HTR-8/SVneo (cell line): ENCODE measurements at regions not wholly inside any gene's neighbourhood (a gene's known extent, or its start where the extent isn't known, plus 50 kb on each side); places are given as distances from the start of the nearest gene placed in this dataset.

ENCODE experiments used
- DNase-seq: peaks from one replicate; pipeline ENCODE4 v3.0.0; 2011; ENCODE audit warnings: low spot score, mixed read lengths; ENCODE audit not compliant: insufficient read length
- FAIRE-seq: peaks from 2 replicates; lab custom pipeline; 2011; peaks lifted over from hg19 to GRCh38; lab: Jason Lieb, UNC

- no peak for FAIRE-seq
Observed at GRCh38 chr6:148112851-148113319, 229.8 kb upstream of the SASH1 start.

DNA sequence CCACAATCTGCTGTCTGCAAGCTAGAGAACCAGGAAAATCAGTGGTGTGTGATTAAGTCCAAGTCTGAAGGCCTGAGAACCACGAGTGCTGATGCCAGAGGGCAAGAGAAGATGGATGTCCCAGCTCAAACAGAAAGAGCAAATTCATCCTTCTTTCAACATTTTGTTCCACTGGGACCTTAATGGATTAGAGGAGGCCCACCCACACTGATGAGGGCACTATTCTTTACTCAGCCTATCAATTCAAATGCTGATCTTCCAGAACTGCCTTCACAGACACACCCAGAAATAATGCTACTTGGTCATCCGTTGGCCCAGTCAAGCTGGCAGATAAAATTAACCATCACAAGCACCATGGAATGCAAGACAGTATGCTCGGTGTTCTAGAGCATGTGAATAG is 226.6 kb upstream of the SASH1 start:
- DNase-seq: no peak
- no peak for FAIRE-seq

More at GRCh38 chr6:148112851-148113319, 229.8 kb upstream of the SASH1 start:
- no peak for DNase-seq

DNA sequence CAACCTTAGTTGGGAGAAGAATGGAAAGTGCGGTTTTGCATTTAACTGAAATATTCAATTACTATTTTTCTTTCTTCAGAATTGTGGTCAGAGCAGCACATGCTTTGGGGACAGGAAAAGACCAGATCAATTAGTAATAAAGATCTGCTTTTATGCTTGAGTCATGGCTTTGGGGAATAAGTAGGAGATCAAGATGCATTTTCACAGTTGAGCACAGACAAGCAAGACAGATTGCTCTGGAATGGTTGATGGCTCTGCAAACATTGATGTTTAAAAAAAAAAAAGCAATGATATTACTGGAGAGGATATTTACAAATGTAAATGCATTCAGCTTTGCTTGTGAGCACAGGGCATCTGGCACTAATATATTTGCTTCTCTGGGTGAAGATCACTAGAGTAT is 224.4 kb upstream of the SASH1 start:
- DNase-seq (no peak), FAIRE-seq (no peak)

GRCh38 chr6:148128014-148128730 is 214.5 kb upstream of the SASH1 start:
- DNase-seq (no peak), FAIRE-seq (no peak)

DNA sequence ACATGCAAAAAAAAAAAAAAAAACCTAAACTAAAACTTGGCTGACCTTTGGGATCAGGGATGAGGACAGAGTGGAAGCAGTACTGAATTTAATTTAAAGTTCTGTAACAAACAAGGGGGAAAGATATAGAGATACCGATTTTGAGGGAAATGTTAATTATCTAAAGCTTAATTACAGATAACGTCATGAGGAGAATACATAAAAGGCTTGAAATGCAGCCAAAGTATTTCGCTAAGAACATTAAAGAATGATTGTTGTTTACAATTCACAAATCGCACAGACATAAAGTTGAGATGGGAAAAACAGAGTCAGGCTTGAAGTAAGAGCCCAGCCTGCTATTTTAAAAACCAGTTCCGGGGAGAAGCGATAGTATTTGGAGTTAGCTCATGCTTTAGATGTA is 208.0 kb upstream of the SASH1 start:
- FAIRE-seq (no peak), DNase-seq (no peak)

GRCh38 chr6:148136586-148136985 is 206.1 kb upstream of the SASH1 start:
- DNase-seq: no peak
- no peak for FAIRE-seq

DNA sequence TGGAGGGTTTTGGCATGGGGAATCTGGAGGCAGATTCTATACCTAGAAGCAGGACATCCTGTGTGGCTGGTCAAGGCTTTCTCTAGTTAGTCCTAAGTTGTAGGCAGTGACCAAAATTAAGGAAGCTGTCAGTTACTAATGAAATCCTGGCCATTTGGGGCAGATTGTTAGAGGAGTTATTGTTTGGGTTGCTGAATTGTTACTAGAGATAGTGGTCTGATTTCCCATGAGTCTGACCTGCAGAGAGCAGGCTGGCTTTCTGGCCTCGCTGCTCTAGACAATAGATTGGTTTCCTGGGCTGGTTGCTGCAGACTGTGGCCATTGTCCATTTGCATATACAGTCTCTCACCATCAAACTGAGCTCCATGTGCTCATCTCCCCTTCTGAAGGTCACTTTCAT is 205.0 kb upstream of the SASH1 start:
- DNase-seq (no peak), FAIRE-seq (no peak)

DNA sequence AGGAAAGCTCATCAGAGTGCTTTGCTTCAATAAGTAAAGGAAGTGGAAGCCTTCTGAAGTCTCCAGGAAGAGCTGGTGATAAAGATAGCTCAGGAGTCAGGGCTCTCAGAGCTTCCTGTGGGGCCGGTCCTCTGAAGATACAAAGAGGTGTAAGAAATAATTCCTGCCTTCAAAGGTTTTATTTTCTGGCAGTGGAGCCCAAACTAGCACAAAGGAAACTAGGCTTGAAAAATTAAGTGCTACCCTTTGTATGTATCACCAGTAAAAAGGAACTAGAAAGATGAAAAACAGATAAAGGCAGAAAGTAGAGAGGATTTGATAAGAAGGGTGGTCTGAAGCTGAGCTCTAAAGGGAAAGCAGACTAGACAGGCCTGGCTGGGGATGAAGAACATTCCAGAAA is 204.1 kb upstream of the SASH1 start:
- no peak for FAIRE-seq
- DNase-seq: no peak

- DNase-seq: no peak
- FAIRE-seq: no peak
Observed at GRCh38 chr6:148140772-148141557, 201.7 kb upstream of the SASH1 start.

DNA sequence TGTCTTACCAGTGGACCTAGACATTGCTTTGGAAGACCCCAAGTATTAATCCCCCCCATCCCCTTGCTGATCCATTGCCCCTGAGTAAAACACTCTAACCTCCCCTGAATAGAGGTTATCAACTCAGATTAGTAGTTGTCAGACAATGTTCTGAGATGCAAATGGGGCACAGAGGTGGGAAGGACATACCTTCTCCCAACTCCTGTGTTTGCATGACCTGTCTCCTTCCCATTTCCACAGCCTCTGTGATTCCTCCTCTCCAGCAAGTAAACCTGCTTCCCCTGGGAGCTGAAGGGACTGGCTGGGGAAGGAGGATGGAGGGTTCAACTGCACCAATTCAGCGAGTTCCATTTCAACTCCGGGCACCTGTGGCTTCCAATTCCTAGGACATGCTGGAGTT is 199.8 kb upstream of the SASH1 start:
- DNase-seq (no peak), FAIRE-seq (no peak)

- DNase-seq (no peak), FAIRE-seq (no peak)
Observed at GRCh38 chr6:148143771-148144170, 198.9 kb upstream of the SASH1 start.

GRCh38 chr6:148144917-148145521 is 197.6 kb upstream of the SASH1 start:
- DNase-seq (peak; percentile 59), FAIRE-seq (no peak)

DNA sequence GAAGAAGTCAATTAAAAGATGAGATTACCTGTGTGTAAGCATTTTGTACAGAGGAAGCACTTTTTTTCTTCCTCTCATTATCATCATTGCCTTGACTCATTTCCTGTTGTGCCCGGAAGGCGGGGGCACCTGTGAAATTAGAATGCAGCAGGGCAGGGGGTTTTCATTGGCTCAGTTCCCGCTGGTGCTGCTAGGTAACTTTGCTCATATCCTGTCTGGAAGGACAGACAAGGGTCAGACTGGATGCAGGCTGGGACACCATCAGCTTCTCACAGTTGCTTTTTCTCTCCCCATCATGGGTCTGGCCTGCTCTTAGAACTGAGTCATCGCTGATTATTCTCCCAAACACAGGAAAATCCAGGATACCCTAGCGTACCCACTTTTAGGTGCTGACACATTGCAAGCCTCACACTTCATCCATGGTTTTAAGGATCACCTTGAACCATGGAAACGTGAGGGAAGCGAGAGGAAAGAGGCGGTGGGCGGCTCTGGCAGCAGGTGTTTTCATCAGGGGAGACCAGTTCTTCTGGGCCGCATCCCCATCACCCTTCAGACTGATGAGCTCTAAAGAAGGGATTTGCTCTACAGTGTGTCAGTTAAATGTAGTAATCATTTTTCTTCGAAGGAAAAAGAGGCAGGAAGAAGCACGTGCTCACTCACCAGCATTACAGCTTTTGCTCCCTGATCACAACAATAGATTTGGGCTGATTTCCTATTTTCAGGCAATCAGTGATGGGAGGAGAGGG is 195.7 kb upstream of the SASH1 start:
- FAIRE-seq: peak; percentile 55
- DNase-seq: peak; percentile 6

GRCh38 chr6:148147463-148147830 is 195.2 kb upstream of the SASH1 start:
- no peak for FAIRE-seq
- no peak for DNase-seq

DNA sequence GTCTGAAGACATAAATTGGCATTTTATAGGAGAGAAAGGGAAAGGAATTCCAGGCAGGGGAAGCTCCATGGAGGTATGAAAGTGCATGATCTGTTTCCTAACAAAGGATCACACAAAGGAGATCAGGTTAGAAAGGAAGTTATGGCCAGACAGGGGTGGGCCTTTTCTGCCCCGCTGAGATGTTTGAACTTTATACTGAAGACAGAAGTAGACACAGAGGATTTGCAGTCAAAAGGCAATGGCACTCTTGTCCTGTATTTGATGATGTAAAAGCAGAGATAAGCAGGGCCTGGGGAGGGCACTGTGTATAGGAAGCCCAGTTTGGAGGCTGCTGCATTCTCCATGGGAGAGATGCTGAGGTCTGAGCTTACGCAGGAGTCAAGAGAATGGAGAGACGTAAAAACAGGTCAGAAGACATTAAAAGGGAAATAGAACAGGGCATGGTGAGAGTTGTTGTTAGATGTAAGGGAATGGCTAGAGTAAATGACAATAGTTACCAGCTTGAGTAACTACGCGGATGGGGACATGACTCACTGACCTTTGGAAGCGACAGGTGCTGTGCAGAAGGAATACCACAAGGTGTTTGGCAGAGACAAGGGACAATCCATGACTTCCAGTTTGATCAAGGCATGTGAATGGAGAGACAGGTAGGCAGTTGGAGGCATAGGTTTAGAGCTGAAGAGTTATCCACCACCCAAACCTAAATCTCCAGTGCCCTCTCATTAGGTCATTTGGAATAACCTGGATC is 190.6 kb upstream of the SASH1 start:
- DNase-seq (no peak), FAIRE-seq (peak; percentile 20)

GRCh38 chr6:148154668-148155067 is 188.0 kb upstream of the SASH1 start:
- FAIRE-seq: no peak

GRCh38 chr6:148155293-148155692 is 187.3 kb upstream of the SASH1 start:
- DNase-seq (no peak), FAIRE-seq (no peak)

More at GRCh38 chr6:148154668-148155067, 188.0 kb upstream of the SASH1 start:
- DNase-seq: no peak

GRCh38 chr6:148157841-148158240 is 184.8 kb upstream of the SASH1 start:
- no peak for DNase-seq
- FAIRE-seq: no peak

GRCh38 chr6:148164645-148165044 is 178.0 kb upstream of the SASH1 start:
- DNase-seq: no peak
- FAIRE-seq: no peak
